GM19025 (cell line): ENCODE measurements at regions not wholly inside any gene's neighbourhood (a gene's known extent, or its start where the extent isn't known, plus 50 kb on each side); places are given as distances from the start of the nearest gene placed in this dataset.
"Not testable (repeated sequence)": the region's sequence is repeated elsewhere in the genome, so short reads cannot be mapped to it uniquely, and the experiment has no call there.

Source experiments
- ATAC-seq: cut with Tn5 transposase; IDR thresholded peaks from one replicate; pipeline ENCODE4 v1.9.1; 2021; ENCODE audit warnings: mild to moderate bottlenecking, low read depth, moderate library complexity; ENCODE audit not compliant: unreplicated experiment

DNA sequence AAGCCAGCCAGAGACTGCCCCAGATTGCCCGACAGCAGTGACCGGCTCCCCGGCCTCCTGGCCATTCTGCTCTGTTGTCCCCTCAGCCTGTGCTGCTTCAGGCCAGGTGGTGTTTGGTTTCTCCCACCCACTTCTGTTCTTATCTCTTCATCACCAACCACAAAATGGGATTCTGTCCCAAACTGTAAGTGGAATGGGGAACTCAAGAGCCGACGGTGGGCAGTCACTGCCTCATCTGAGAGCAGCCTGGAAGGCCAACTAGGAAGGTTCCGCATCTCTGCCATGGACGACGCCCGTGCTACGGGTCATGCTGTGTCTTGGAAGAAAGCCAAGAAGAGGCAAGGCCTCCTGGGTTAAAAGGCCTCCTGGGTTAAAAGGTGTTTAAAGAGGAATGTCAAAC lies 219.0 kb upstream of the PIK3R1 start:
- no peak for ATAC-seq

DNA sequence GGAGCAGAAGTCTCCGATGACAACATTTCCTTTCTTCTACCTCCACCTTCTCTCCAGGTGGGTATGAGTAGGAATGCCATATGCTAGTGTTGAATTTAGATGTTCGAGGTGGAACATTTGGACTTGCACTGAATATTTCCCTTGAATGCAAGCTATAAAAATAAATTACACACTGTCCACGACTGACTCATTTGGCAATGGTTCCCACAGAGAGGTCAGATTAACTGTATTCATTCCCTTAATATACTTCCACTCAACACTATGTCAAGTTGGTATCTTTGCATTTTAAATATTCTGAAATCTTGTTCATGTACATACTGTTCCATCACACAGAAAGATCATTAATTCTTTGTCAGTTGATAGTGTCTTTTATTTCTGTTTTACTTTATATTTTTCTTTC lies 222.6 kb upstream of the PIK3R1 start:
- no peak for ATAC-seq

- ATAC-seq: no peak
Observed at GRCh38 chr5:67989456-67989855, 226.1 kb upstream of the PIK3R1 start.

GRCh38 chr5:67986761-67987160 lies 228.8 kb upstream of the PIK3R1 start:
- ATAC-seq: no peak

DNA sequence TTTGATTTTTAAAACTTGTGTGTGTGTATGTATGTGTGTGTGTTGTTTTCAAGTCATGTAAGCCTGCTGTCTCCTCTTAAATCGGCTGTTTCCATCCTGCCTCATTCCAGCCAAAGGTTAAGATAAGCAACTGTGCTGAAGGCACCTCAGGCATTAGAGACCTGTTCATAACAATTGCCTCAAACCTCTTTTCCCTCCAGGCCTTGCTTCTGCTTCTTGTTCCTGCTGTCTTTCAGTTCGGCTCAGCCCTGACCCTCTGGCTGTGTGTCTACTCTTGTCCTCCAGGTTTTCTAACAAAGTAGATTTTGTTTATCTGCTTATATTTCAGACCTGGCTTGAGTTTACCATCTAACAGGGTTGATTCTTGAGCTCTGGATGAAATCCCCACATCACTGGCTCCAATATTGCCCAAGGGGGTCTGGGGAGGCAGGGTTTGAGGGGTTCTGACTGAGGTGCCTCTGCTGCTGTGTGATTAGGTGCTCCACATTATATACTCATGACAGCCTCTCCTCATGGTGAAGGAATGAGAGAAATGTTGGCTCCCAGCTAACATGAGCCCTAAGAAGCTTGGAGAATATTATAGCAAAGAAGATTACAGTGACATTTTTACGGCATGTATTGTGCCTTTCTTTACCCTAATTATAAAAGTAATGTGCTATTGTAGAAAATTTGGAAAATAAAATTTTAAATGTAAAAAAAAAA lies 229.7 kb upstream of the PIK3R1 start:
- ATAC-seq: no peak

- no peak for ATAC-seq
Observed at GRCh38 chr5:67984546-67984945, 231.0 kb upstream of the PIK3R1 start.

GRCh38 chr5:67983251-67984110 lies 232.1 kb upstream of the PIK3R1 start:
- no peak for ATAC-seq

DNA sequence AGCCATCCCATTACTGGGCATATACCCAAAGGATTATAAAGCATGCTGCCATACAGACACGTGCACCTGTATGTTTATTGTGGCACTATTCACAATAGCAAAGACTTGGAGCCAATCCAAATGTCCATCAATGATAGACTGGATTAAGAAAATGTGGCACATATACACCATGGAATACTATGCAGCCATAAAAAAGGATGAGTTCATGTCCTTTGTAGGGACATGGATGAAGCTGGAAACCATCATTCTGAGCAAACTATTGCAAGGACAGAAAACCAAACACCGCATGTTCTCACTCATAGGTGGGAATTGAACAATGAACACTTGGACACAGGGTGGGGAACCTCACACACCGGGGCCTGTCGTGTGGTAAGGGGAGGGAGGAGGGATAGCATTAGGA lies 233.4 kb upstream of the PIK3R1 start:
- ATAC-seq: not testable (repeated sequence)

- no peak for ATAC-seq
Observed at GRCh38 chr5:67978171-67978570, 237.4 kb upstream of the PIK3R1 start.

DNA sequence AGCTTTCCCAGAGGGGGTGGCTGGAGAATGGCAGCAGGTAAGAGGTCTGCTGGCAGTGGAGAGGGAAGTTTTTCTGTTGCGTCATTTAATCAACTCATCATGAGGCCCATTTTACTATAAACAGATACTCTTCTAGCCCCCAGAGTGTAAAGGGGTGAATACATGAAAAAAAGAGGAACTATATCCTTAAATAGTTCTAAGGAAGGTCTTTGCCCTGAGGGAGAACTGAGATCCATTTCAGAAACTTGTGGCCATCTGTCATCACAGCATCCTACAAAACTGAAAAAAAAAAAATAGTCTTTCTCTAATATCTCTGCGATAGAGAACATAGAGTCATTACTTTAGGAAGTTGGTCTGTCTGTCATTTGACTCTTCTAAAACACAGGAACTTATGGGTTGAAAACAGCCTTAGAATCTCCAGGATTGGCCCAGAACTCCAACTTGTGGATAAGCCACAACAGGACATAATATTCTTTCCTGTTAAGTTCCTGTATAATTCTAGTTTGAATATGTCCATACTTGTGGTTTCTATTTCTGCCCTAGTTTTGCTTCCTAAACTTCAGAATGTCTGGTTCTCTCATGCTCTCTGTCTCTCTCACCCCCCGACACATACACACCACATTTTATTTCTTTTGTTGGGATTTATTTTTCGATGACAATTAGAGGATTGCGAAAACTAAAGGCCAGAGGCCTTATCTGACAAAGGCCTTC lies 238.5 kb upstream of the PIK3R1 start:
- ATAC-seq: no peak

DNA sequence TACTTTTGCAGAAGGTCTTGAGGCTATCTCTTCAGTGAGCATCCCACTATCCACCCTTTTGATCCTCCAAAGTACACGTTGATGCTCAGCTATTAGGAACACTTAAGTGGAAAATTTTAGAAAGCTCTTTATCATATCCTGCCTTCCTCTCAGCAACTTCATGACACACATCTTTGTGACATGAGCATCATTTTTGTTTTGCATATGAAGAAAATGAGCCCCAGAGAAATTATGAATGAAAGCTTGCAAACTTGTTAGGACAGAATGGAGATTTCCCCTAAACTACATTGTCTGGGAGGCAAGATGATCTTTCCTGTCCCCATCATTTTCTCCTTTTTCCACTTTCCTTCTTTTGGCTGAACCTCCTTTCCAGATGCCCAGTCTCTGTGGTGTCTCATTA lies 239.4 kb upstream of the PIK3R1 start:
- ATAC-seq: no peak

GRCh38 chr5:67974471-67974870 lies 241.1 kb upstream of the PIK3R1 start:
- ATAC-seq: no peak

DNA sequence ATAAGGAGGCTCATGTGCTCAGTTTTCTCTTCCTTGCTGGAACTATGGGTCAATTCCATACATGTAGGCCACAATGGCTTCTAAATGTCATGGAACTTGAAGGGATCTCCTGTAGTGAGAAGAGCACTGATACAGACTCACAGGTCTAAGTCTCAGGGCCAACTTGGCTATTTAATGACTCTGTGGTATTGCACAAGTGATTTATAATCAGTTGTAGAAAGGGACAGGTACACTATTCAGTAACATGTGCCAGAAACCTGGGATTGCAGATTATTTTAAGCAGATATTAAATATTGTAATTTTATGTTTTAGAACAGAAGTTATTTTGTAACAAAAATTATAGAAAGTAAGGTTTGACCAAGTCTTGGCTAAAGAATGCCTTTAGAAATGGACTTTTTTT lies 241.5 kb upstream of the PIK3R1 start:
- no peak for ATAC-seq

DNA sequence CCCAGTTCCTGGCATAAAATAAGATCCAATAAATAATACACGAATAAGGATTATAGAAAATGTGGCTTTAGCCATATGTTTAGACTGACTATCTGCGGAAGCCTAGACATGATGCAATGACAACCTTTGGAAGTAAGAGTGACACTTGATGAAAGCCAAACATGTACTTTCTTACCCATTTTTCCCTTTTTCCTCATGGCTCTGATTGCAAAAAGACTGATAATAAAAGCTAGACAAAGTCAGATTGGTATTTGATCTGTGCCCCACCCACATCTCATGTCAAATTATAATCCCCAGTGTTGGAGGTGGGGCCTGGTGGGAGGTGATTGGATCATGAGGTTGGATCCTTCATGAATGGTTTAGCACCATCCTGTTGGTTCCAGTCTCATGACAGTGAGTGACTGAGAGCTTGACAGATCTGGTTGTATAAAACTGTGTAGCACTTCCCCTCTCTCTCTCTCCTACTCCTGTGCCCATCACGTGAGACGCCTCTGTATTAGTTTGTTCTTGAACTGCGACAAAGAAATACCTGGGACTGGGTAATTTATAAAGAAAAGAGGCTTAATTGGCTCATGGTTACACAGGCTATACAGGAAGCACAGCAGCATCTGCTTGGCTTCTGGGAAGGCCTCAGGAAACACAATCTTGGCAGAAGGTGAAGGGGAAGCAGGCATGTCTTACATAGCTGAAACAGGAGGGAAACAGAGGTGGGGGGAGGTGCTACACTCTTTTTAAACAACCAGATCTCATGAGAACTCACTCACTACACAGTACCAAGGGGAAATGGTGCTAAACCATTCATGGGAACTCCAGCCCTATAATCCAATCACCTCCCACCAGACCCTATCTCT lies 243.4 kb upstream of the PIK3R1 start:
- no peak for ATAC-seq

- ATAC-seq: no peak
Observed at GRCh38 chr5:67971223-67971830, 244.2 kb upstream of the PIK3R1 start.

DNA sequence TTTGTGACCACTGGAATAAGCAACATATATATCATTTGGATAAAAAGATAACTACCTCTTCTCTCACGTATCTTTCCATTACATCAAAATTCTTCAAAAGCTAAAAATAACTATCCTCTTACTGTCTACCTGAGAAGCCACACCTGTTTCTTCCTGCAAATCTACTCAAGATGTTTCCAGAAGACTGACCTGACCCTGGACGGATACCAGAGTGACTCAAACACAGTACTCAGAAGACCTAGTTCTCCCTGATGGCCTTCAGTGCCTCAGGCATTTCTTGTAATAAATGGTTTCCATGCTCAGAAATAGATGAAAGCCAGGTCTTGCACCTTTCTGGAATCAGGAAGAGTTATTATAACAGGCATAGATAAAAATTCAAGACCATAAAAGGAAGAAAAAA lies 245.9 kb upstream of the PIK3R1 start:
- no peak for ATAC-seq

DNA sequence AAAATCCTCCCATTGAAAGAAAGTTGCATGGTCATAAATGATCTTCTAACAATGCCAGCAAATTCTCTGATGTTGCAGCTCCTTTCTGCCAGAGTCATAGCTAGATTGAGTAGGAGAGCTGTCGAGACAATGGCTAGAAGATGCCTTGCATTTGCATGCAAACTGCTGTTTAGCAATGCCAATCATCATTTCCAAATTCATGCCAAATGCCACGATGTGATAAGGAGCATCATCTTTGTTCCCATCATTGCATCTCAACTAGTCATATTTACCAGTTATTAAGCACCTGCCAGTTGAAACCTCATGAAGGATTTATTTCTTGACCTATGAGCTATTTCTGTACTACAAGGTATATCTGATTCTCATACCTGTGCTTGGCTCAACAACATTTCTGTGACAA lies 246.4 kb upstream of the PIK3R1 start:
- no peak for ATAC-seq

DNA sequence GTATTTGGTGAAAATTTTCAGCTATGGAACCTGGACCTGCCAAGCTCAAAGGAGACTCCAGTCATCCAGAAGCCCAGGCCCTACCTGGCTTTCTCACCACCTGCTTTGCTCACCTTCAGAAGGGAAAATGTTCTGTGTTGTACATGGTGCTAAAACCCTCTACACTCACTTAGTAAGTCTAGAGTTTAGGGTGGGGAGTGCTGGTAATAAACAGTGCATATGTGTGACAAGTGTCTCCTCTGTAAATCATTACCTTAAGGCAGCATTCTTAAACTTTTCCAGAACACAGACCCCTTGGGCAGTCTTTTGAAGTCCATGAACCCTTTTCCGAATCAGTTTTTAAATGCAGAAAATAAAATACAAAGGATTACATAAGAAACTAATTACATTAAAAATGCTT lies 248.8 kb upstream of the PIK3R1 start:
- no peak for ATAC-seq

GRCh38 chr5:67964619-67965018 lies 250.9 kb upstream of the PIK3R1 start:
- no peak for ATAC-seq
